Pancreas (tissue), 10 donors: ENCODE measurements at regions not wholly inside any gene's neighbourhood (a gene's known extent, or its start where the extent isn't known, plus 50 kb on each side); places are given as distances from the start of the nearest gene placed in this dataset.

ENCODE experiments used
- ATAC-seq, 4 donors: fragments of 200-7000 bp; cut with Tn5 transposase; one replicate each; pipeline versions ENCODE4 v1.8.0 to v1.9.1; 2020; ENCODE audit warnings: mild to moderate bottlenecking in 4 of 4, moderate library complexity in 4 of 4
- DNase-seq, 6 donors: peaks; one replicate each; pipeline ENCODE4 v3.0.0-alpha.2; 2020
- FAIRE-seq: peaks from 2 replicates; lab custom pipeline; 2012; peaks lifted over from hg19 to GRCh38; lab: Jason Lieb, UNC
- H3K27ac ChIP-seq, 4 donors: fragments of 200-600 bp; sonication (generic); 1 replicate in 3 of 4; 2 replicates in 1 of 4; pipeline versions ENCODE4 v1.5.0 to v1.8.0; 2020
- H3K27me3 ChIP-seq, 4 donors: fragments of 200-600 bp; one replicate each; pipeline ENCODE4 v1.8.0; 2021
- H3K36me3 ChIP-seq, 3 donors: fragments of 200-600 bp; sonication (generic) in 1 of 3; one replicate each; pipeline versions ENCODE4 v1.5.0 to v1.8.0; 2020 to 2021
- H3K4me1 ChIP-seq, 3 donors: fragments of 200-600 bp; one replicate each; pipeline ENCODE4 v1.8.0; 2021
- H3K4me3 ChIP-seq, 4 donors: fragments of 200-600 bp; sonication (generic) in 2 of 4; one replicate each; pipeline versions ENCODE4 v1.5.0 to v1.8.0; 2020 to 2021
- H3K9me3 ChIP-seq, 4 donors: fragments of 200-600 bp; one replicate each; pipeline ENCODE4 v1.8.0; 2021
- CTCF ChIP-seq, 4 donors: fragments of 200-600 bp; sonication (generic) in 3 of 4; IDR thresholded peaks; one replicate each; pipeline versions ENCODE4 v1.5.0 to v1.8.0; 2021; ENCODE audit warnings: antibody characterized with exemption in 4 of 4
- WGBS, 2 donors: extraction: QIAGEN DNeasy Blood & Tissue Kit; methylation state at CpG; one replicate each; pipeline ENCODE4 v1.1.7; 2013; 5-methylcytosine and 5-hydroxymethylcytosine counted together
- intact Hi-C, 3 donors: fragments of 100-400 bp; cut with DNase I; formaldehyde crosslinking; loops; one replicate each; pipeline versions ENCODE4 v1.11.1 to v1.14.2; 2022
- donor health status: healthy with polysubstance abuse.
- donor health status: DM: no; HTN: no; CAD: no; lungs with moderate emphysema.
- donor health status: DM: no; HTN: no; CAD: no.
- donor health status: control.
- donor health status: control.
- donor health status: Bipolar disorder and iron deficiency.
- donor health status: DM: yes; HTN: yes; CAD: no.
- donor health status: DM: no; HTN: no; CAD: no.
- donor health status: DM: no; HTN: no; CAD: no.
- donor health status: DM: yes; HTN: yes; CAD: no.

- no peaks in the 10 kb centered on the region for H3K4me1 ChIP-seq
- no peak overlapping the region for H3K27ac ChIP-seq
- H3K9me3 ChIP-seq, result no peaks in the 10 kb centered on the region
- FAIRE-seq, result no peak
- intact Hi-C loops, result no loop called here
- TF ChIP-seq CTCF (IDR thresholded peaks at IDR 0.05), result no peak
- 77 to 91% methylated on average over 10 of the region's 10 CpGs for WGBS, 2 donors
- DNase-seq, result no peak
- no peak overlapping the region for H3K4me3 ChIP-seq
- no peaks in the 10 kb centered on the region for H3K36me3 ChIP-seq
- no peak for ATAC-seq
- no peaks in the 10 kb centered on the region for H3K27me3 ChIP-seq
Observed at GRCh38 chr7:156067156-156067555, 254.9 kb upstream of the SHH start.

- FAIRE-seq, result no peak
- Histone ChIP-seq H3K9me3 (no peaks in the 10 kb centered on the region), H3K27me3 (no peaks in the 10 kb centered on the region), H3K27ac (no peak overlapping the region), H3K36me3 (no peaks in the 10 kb centered on the region), H3K4me3 (no peak overlapping the region), H3K4me1 (no peaks in the 10 kb centered on the region)
- no peak for DNase-seq
- WGBS, 2 donors, result 40 to 43% methylated on average over 3 of the region's 3 CpGs
- intact Hi-C loops, result no loop called here
- no peak for ATAC-seq
- no peak for TF ChIP-seq CTCF (IDR thresholded peaks at IDR 0.05)
Observed at GRCh38 chr7:156065400-156065799, 253.1 kb upstream of the SHH start.

GRCh38 chr7:156064971-156065386 is 252.7 kb upstream of the SHH start:
- no peak for TF ChIP-seq CTCF (IDR thresholded peaks at IDR 0.05)
- Histone ChIP-seq H3K9me3 (no peaks in the 10 kb centered on the region), H3K27ac (no peak overlapping the region), H3K36me3 (no peaks in the 10 kb centered on the region), H3K4me1 (no peaks in the 10 kb centered on the region), H3K27me3 (no peaks in the 10 kb centered on the region), H3K4me3 (no peak overlapping the region)
- intact Hi-C loops, result no loop called here
- 12 to 15% methylated on average over 4 of the region's 4 CpGs for WGBS, 2 donors
- DNase-seq, result no peak
- FAIRE-seq, result no peak
- peak in 1 of 4 donors; percentile 54 for ATAC-seq

GRCh38 chr7:156063241-156063810 is 251.1 kb upstream of the SHH start:
- no peak overlapping the region for H3K4me3 ChIP-seq
- H3K27me3 ChIP-seq, result no peaks in the 10 kb centered on the region
- 81 to 91% methylated on average over 28 of the region's 28 CpGs for WGBS, 2 donors
- DNase-seq, result no peak
- intact Hi-C loops, result no loop called here
- no peaks in the 10 kb centered on the region for H3K9me3 ChIP-seq
- no peak for TF ChIP-seq CTCF (IDR thresholded peaks at IDR 0.05)
- H3K27ac ChIP-seq, result no peak overlapping the region
- ATAC-seq, result no peak
- no peak for FAIRE-seq
- H3K36me3 ChIP-seq, result no peaks in the 10 kb centered on the region
- H3K4me1 ChIP-seq, result no peaks in the 10 kb centered on the region

- Histone ChIP-seq H3K9me3 (no peaks in the 10 kb centered on the region), H3K27ac (no peak overlapping the region), H3K4me3 (no peak overlapping the region), H3K36me3 (no peaks in the 10 kb centered on the region), H3K27me3 (no peaks in the 10 kb centered on the region), H3K4me1 (no peaks in the 10 kb centered on the region)
- no peak for ATAC-seq
- intact Hi-C loops, result no loop called here
- DNase-seq, result no peak
- no peak for TF ChIP-seq CTCF (IDR thresholded peaks at IDR 0.05)
- no peak for FAIRE-seq
- WGBS, 2 donors, result 76 to 88% methylated on average over 9 of the region's 9 CpGs
Observed at GRCh38 chr7:156062286-156062685, 250.0 kb upstream of the SHH start.
